ENCODE measurements at regions not wholly inside any gene's neighbourhood (a gene's known extent, or its start where the extent isn't known, plus 50 kb on each side); places are given as distances from the start of the nearest gene placed in this dataset.
"Not testable (repeated sequence)": the region's sequence is repeated elsewhere in the genome, so short reads cannot be mapped to it uniquely, and the experiment has no call there.

GRCh38 chr1:144516172-144516571 is 54.7 kb upstream of the NBPF15 start:
- H3K4me1 ChIP-seq; H3K27me3 ChIP-seq; intact Hi-C loops (cut with DNase I; ENCODE audit: low total_unique reads): not testable (repeated sequence)

GRCh38 chr1:144516906-144517305 is 55.4 kb upstream of the NBPF15 start:
- H3K36me3 ChIP-seq; H3K4me3 ChIP-seq; intact Hi-C loops (cut with DNase I; ENCODE audit: low total_unique reads); DNase-seq; H3K4me1 ChIP-seq; H3K27me3 ChIP-seq; H3K9me3 ChIP-seq; H3K27ac ChIP-seq: not testable (repeated sequence)

More at GRCh38 chr1:144516172-144516571, 54.7 kb upstream of the NBPF15 start:
- H3K9me3 ChIP-seq, H3K4me3 ChIP-seq, DNase-seq, H3K36me3 ChIP-seq, H3K27ac ChIP-seq: not testable (repeated sequence)

GRCh38 chr1:144518439-144518838 is 57.0 kb upstream of the NBPF15 start:
- H3K9me3 ChIP-seq; H3K27me3 ChIP-seq; H3K27ac ChIP-seq; H3K4me3 ChIP-seq; intact Hi-C loops (cut with DNase I; ENCODE audit: low total_unique reads); DNase-seq; H3K4me1 ChIP-seq; H3K36me3 ChIP-seq: not testable (repeated sequence)

GRCh38 chr1:144519528-144520189 is 58.2 kb upstream of the NBPF15 start:
- intact Hi-C loops (cut with DNase I; ENCODE audit: low total_unique reads); H3K9me3 ChIP-seq; H3K4me3 ChIP-seq; H3K4me1 ChIP-seq; H3K27me3 ChIP-seq; H3K27ac ChIP-seq; DNase-seq; H3K36me3 ChIP-seq: not testable (repeated sequence)

GRCh38 chr1:144523661-144524407 is 62.4 kb upstream of the NBPF15 start:
- intact Hi-C loops (cut with DNase I; ENCODE audit: low total_unique reads); DNase-seq; H3K36me3 ChIP-seq; H3K27ac ChIP-seq; H3K4me3 ChIP-seq; H3K4me1 ChIP-seq; H3K9me3 ChIP-seq; H3K27me3 ChIP-seq: not testable (repeated sequence)

- intact Hi-C loops (cut with DNase I; ENCODE audit: low total_unique reads); H3K27ac ChIP-seq; H3K9me3 ChIP-seq; H3K4me3 ChIP-seq; DNase-seq; H3K27me3 ChIP-seq; H3K36me3 ChIP-seq; H3K4me1 ChIP-seq: not testable (repeated sequence)
- TF ChIP-seq CTCF (IDR thresholded peaks at IDR 0.05): peak; percentile 22 to 38
Observed at GRCh38 chr1:144532156-144532607, 60.5 kb upstream of the PPIAL4F start.

GRCh38 chr1:144533480-144533879 is 59.2 kb upstream of the PPIAL4F start:
- H3K9me3 ChIP-seq; intact Hi-C loops (cut with DNase I; ENCODE audit: low total_unique reads); H3K4me3 ChIP-seq; H3K27me3 ChIP-seq; H3K4me1 ChIP-seq; DNase-seq; H3K36me3 ChIP-seq; H3K27ac ChIP-seq: not testable (repeated sequence)

- H3K9me3 ChIP-seq; H3K4me3 ChIP-seq; H3K27me3 ChIP-seq; H3K27ac ChIP-seq; intact Hi-C loops (cut with DNase I; ENCODE audit: low total_unique reads); DNase-seq; H3K36me3 ChIP-seq; H3K4me1 ChIP-seq: not testable (repeated sequence)
Observed at GRCh38 chr1:144534286-144534685, 58.4 kb upstream of the PPIAL4F start.

- H3K4me3 ChIP-seq; H3K36me3 ChIP-seq; H3K4me1 ChIP-seq; H3K9me3 ChIP-seq; DNase-seq; H3K27ac ChIP-seq; intact Hi-C loops (cut with DNase I; ENCODE audit: low total_unique reads): not testable (repeated sequence)
- H3K27me3 ChIP-seq: peaks cover 0 to 14% of the 10 kb centered on the region in 2 donors
Observed at GRCh38 chr1:144536677-144537076, 56.0 kb upstream of the PPIAL4F start.

- not testable (repeated sequence) for H3K36me3 ChIP-seq
Observed at GRCh38 chr1:144537234-144537633, 55.5 kb upstream of the PPIAL4F start.

GRCh38 chr1:144538736-144539135 is 54.0 kb upstream of the PPIAL4F start:
- DNase-seq; H3K27ac ChIP-seq; H3K4me1 ChIP-seq; intact Hi-C loops (cut with DNase I; ENCODE audit: low total_unique reads); H3K9me3 ChIP-seq; H3K36me3 ChIP-seq; H3K4me3 ChIP-seq: not testable (repeated sequence)
- peaks cover 0 to 14% of the 10 kb centered on the region in 2 donors for H3K27me3 ChIP-seq

More at GRCh38 chr1:144537234-144537633, 55.5 kb upstream of the PPIAL4F start:
- H3K9me3 ChIP-seq; DNase-seq; H3K4me1 ChIP-seq; H3K4me3 ChIP-seq; H3K27ac ChIP-seq; intact Hi-C loops (cut with DNase I; ENCODE audit: low total_unique reads): not testable (repeated sequence)
- peaks cover 0 to 14% of the 10 kb centered on the region in 2 donors for H3K27me3 ChIP-seq

- H3K27me3 ChIP-seq: peaks cover 0 to 14% of the 10 kb centered on the region in 2 donors
- intact Hi-C loops (cut with DNase I; ENCODE audit: low total_unique reads); H3K9me3 ChIP-seq; H3K27ac ChIP-seq; H3K36me3 ChIP-seq; H3K4me3 ChIP-seq; H3K4me1 ChIP-seq; DNase-seq: not testable (repeated sequence)
Observed at GRCh38 chr1:144539191-144539960, 53.3 kb upstream of the PPIAL4F start.

Measured in tibial artery (tissue), 4 donors.